ENCODE measurements at regions not wholly inside any gene's neighbourhood (a gene's known extent, or its start where the extent isn't known, plus 50 kb on each side); places are given as distances from the start of the nearest gene placed in this dataset.

- TF ChIP-seq CTCF (IDR thresholded peaks at IDR 0.05) = no peak
- TF ChIP-seq POLR2AphosphoS5 (IDR thresholded peaks at IDR 0.05) = peak in 1 of 3 donors; percentile 15
- TF ChIP-seq POLR2A (IDR thresholded peaks at IDR 0.05) = no peak
Observed at GRCh38 chr3:177357352-177358090, 160.2 kb upstream of the TBL1XR1 start.

Measured in breast epithelium (tissue), 3 donors.